ENCODE measurements at regions not wholly inside any gene's neighbourhood (a gene's known extent, or its start where the extent isn't known, plus 50 kb on each side); places are given as distances from the start of the nearest gene placed in this dataset.

GRCh38 chrX:128106630-128107029 lies 54.4 kb upstream of the ACTRT1 start:
- H3K36me3 ChIP-seq (replicated peaks; ENCODE audit: insufficient read depth, low read length), result no peaks in the 10 kb centered on the region
- H2AFZ ChIP-seq (ENCODE audit: low read length), result no peak overlapping the region
- H3K4me1 ChIP-seq (ENCODE audit: low read length), result no peaks in the 10 kb centered on the region
- no peak overlapping the region for H3K27ac ChIP-seq (ENCODE audit: low read length)
- H3F3A ChIP-seq (ENCODE audit: insufficient read depth, low read length), result no peaks in the 10 kb centered on the region
- H3K4me3 ChIP-seq (ENCODE audit: low read length), result no peak overlapping the region
- H3K4me2 ChIP-seq (ENCODE audit: low read depth, low read length), result no peak overlapping the region
- H3K27me3 ChIP-seq (replicated peaks; ENCODE audit: insufficient read depth, low read length), result no peaks in the 10 kb centered on the region
- no peaks in the 10 kb centered on the region for H3K9me3 ChIP-seq (replicated peaks; ENCODE audit: insufficient read depth, low read length)
- H3K79me2 ChIP-seq (ENCODE audit: low read length), result no peaks in the 10 kb centered on the region
- H3K9ac ChIP-seq (ENCODE audit: low read length), result no peak overlapping the region
- peak; percentile 46 for DNase-seq
- TF ChIP-seq EZH2phosphoT487 (IDR thresholded peaks at IDR 0.05; ENCODE audit: low read length), result no peak
- TF ChIP-seq EZH2 (optimal IDR thresholded peaks at IDR 0.05; ENCODE audit: low read depth, low read length), result no peak
- TF ChIP-seq CTCF (IDR thresholded peaks at IDR 0.05; ENCODE audit: low read length), result peak; percentile 48
- H4K20me1 ChIP-seq (ENCODE audit: insufficient read depth, low read length), result no peaks in the 10 kb centered on the region
- H3K9me2 ChIP-seq (replicated peaks; ENCODE audit: insufficient read depth, low read length), result no peaks in the 10 kb centered on the region

DNA sequence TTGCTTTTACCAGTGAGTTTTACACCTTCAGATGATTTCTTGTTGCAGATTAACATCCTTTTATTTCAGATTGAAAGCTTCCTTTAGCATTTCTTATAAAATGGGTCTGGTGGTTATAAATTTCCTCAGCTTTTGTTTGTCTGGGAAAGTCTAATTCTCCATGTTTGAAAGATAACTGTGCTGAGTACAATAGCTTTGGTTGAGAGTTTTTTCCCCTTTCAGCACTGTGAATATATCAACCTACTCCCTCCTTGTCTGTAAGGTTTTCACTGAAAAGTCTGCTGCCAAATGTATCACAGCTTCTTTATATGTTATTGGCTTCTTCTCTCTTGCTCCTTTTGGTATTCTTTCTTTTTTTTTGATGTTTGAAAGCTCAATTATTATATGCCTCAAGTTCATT lies 53.5 kb upstream of the ACTRT1 start:
- no peak for TF ChIP-seq CTCF (IDR thresholded peaks at IDR 0.05; ENCODE audit: low read length)
- no peak for TF ChIP-seq EZH2phosphoT487 (IDR thresholded peaks at IDR 0.05; ENCODE audit: low read length)
- no peak for TF ChIP-seq EZH2 (optimal IDR thresholded peaks at IDR 0.05; ENCODE audit: low read depth, low read length)

More for the DNA sequence above, 53.5 kb upstream of the ACTRT1 start:
- H3K9ac ChIP-seq (ENCODE audit: low read length), result no peak overlapping the region
- H3K9me2 ChIP-seq (replicated peaks; ENCODE audit: insufficient read depth, low read length), result no peaks in the 10 kb centered on the region
- H2AFZ ChIP-seq (ENCODE audit: low read length), result no peak overlapping the region
- no peak overlapping the region for H3K4me2 ChIP-seq (ENCODE audit: low read depth, low read length)
- no peak overlapping the region for H3K27ac ChIP-seq (ENCODE audit: low read length)
- no peak for DNase-seq
- H3F3A ChIP-seq (ENCODE audit: insufficient read depth, low read length), result no peaks in the 10 kb centered on the region
- H3K27me3 ChIP-seq (replicated peaks; ENCODE audit: insufficient read depth, low read length), result no peaks in the 10 kb centered on the region
- no peaks in the 10 kb centered on the region for H3K79me2 ChIP-seq (ENCODE audit: low read length)
- H3K9me3 ChIP-seq (replicated peaks; ENCODE audit: insufficient read depth, low read length), result no peaks in the 10 kb centered on the region
- H3K36me3 ChIP-seq (replicated peaks; ENCODE audit: insufficient read depth, low read length), result no peaks in the 10 kb centered on the region
- H3K4me3 ChIP-seq (ENCODE audit: low read length), result no peak overlapping the region
- H3K4me1 ChIP-seq (ENCODE audit: low read length), result no peaks in the 10 kb centered on the region
- no peaks in the 10 kb centered on the region for H4K20me1 ChIP-seq (ENCODE audit: insufficient read depth, low read length)
